Mesenchymal stem cell (in vitro differentiated cells and primary cell): ENCODE measurements at regions not wholly inside any gene's neighbourhood (a gene's known extent, or its start where the extent isn't known, plus 50 kb on each side); places are given as distances from the start of the nearest gene placed in this dataset.

Experiments
- DNase-seq: peaks from one replicate; pipeline ENCODE4 v3.0.0-alpha.2; 2013
- H2AFZ ChIP-seq: one replicate; pipeline ENCODE4 v1.6.1; 2013; ENCODE audit warnings: low read depth, mild to moderate bottlenecking, control low read depth, inconsistent platforms, low read length, moderate library complexity
- H2AK5ac ChIP-seq: 2 replicates; pipeline ENCODE4 v1.6.1; 2013; ENCODE audit warnings: low read length, moderate library complexity, mild to moderate bottlenecking, inconsistent platforms; ENCODE audit not compliant: severe bottlenecking
- H2BK120ac ChIP-seq: one replicate; pipeline ENCODE4 v1.6.1; 2013; ENCODE audit warnings: low read depth, mild to moderate bottlenecking, inconsistent platforms, low read length, moderate library complexity
- H2BK12ac ChIP-seq, 2 experiments: one replicate each; pipeline ENCODE4 v1.6.1; 2013; ENCODE audit warnings: inconsistent platforms in 2 of 2, low read length in 2 of 2, mild to moderate bottlenecking in 2 of 2, moderate library complexity in 2 of 2, control low read depth in 1 of 2
- H2BK15ac ChIP-seq: one replicate; pipeline ENCODE4 v1.6.1; 2013; ENCODE audit warnings: mild to moderate bottlenecking, low read depth, inconsistent platforms; ENCODE audit not compliant: poor library complexity, severe bottlenecking
- H2BK5ac ChIP-seq: 2 replicates; pipeline ENCODE4 v1.6.1; 2013; ENCODE audit warnings: low read depth, mild to moderate bottlenecking, low read length, control low read depth, inconsistent platforms; ENCODE audit not compliant: poor library complexity, severe bottlenecking
- H3K14ac ChIP-seq, 2 experiments: one replicate each; pipeline ENCODE4 v1.6.1; 2013; ENCODE audit warnings: inconsistent platforms in 2 of 2, low read length in 2 of 2, control low read depth in 1 of 2, mild to moderate bottlenecking in 1 of 2, moderate library complexity in 1 of 2
- H3K18ac ChIP-seq, 2 experiments: one replicate each; pipeline ENCODE4 v1.6.1; 2013; ENCODE audit warnings: inconsistent platforms in 2 of 2, low read length in 2 of 2, control low read depth in 1 of 2, low read depth in 1 of 2, mild to moderate bottlenecking in 1 of 2
- H3K23ac ChIP-seq, 2 experiments: one replicate each; pipeline ENCODE4 v1.6.1; 2013; ENCODE audit warnings: inconsistent platforms in 2 of 2, low read length in 2 of 2, mild to moderate bottlenecking in 2 of 2, moderate library complexity in 2 of 2, control low read depth in 1 of 2
- H3K27ac ChIP-seq: 2 replicates; pipeline ENCODE4 v1.5.1; 2013; ENCODE audit warnings: mild to moderate bottlenecking, moderate library complexity, low read length, control low read depth, inconsistent platforms; ENCODE audit not compliant: poor library complexity, severe bottlenecking
- H3K27me3 ChIP-seq, 2 experiments: 2 replicates each; pipeline versions ENCODE4 v1.6.1 to v1.7.0; 2013; ENCODE audit warnings: low read length in 2 of 2, mild to moderate bottlenecking in 2 of 2, moderate library complexity in 2 of 2, control low read depth in 1 of 2, inconsistent platforms in 1 of 2; ENCODE audit not compliant: control insufficient read depth in 1 of 2, insufficient read depth in 1 of 2
- H3K36me3 ChIP-seq, 2 experiments: 2 replicates each; pipeline versions ENCODE4 v1.6.1 to v1.7.0; 2013; ENCODE audit warnings: low read length in 2 of 2, control low read depth in 1 of 2, inconsistent platforms in 1 of 2, low read depth in 1 of 2, mild to moderate bottlenecking in 1 of 2; ENCODE audit not compliant: insufficient read depth in 2 of 2, control insufficient read depth in 1 of 2
- H3K4ac ChIP-seq, 2 experiments: one replicate each; pipeline ENCODE4 v1.6.1; 2013; ENCODE audit warnings: inconsistent platforms in 2 of 2, low read length in 2 of 2, mild to moderate bottlenecking in 2 of 2, moderate library complexity in 2 of 2, control low read depth in 1 of 2, low read depth in 1 of 2
- H3K4me1 ChIP-seq: 2 replicates; pipeline ENCODE4 v1.6.1; 2013; ENCODE audit warnings: low read depth, low read length, control low read depth; ENCODE audit not compliant: control insufficient read depth, insufficient read depth
- H3K4me2 ChIP-seq: 2 replicates; pipeline ENCODE4 v1.6.1; 2013; ENCODE audit warnings: low read length, mild to moderate bottlenecking, inconsistent platforms; ENCODE audit not compliant: poor library complexity, severe bottlenecking
- H3K4me3 ChIP-seq, 2 experiments: 2 replicates each; pipeline versions ENCODE4 v1.5.1 to v1.7.0; 2013; ENCODE audit warnings: low read length in 2 of 2, mild to moderate bottlenecking in 2 of 2, control low read depth in 1 of 2, low read depth in 1 of 2; ENCODE audit not compliant: insufficient read depth in 1 of 2
- H3K79me1 ChIP-seq: replicated peaks from 2 replicates; pipeline ENCODE4 v1.6.1; 2013; ENCODE audit warnings: mild to moderate bottlenecking, control low read depth, low read length, inconsistent platforms; ENCODE audit not compliant: poor library complexity, severe bottlenecking
- H3K9ac ChIP-seq: 2 replicates; pipeline ENCODE4 v1.7.0; 2013; ENCODE audit warnings: mild to moderate bottlenecking, low read length, moderate library complexity
- H3K9me3 ChIP-seq: 2 replicates; pipeline ENCODE4 v1.7.0; 2013; ENCODE audit warnings: mild to moderate bottlenecking, low read length; ENCODE audit not compliant: control insufficient read depth
- H4K8ac ChIP-seq: one replicate; pipeline ENCODE4 v1.6.1; 2013; ENCODE audit warnings: inconsistent platforms, mild to moderate bottlenecking, low read length, moderate library complexity
- H4K91ac ChIP-seq: one replicate; pipeline ENCODE4 v1.6.1; 2013; ENCODE audit warnings: mild to moderate bottlenecking, low read length, inconsistent platforms
- WGBS: methylation state at CpG from one replicate; pipeline ENCODE4 v1.1.7; 2013; ENCODE audit warnings: mixed read lengths; 5-methylcytosine and 5-hydroxymethylcytosine counted together

GRCh38 chr5:18900644-18901043 is 1087.4 kb downstream of the CDH18 start:
- no peak overlapping the region for H3K14ac ChIP-seq
- H3K27ac ChIP-seq, result no peak overlapping the region
- H4K8ac ChIP-seq, result no peak overlapping the region
- no peak overlapping the region for H2BK12ac ChIP-seq
- H2AFZ ChIP-seq, result no peak overlapping the region
- H2BK15ac ChIP-seq, result no peak overlapping the region
- no peak overlapping the region for H4K91ac ChIP-seq
- H3K9ac ChIP-seq, result no peak overlapping the region
- no peak overlapping the region for H3K4me2 ChIP-seq
- H3K18ac ChIP-seq, result no peak overlapping the region
- no peaks in the 10 kb centered on the region for H3K36me3 ChIP-seq
- H2BK120ac ChIP-seq, result no peak overlapping the region
- no peak overlapping the region for H2AK5ac ChIP-seq
- no peak overlapping the region for H3K4ac ChIP-seq
- no peaks in the 10 kb centered on the region for H3K4me1 ChIP-seq
- H3K27me3 ChIP-seq, result no peaks in the 10 kb centered on the region
- H3K79me1 ChIP-seq, result no peaks in the 10 kb centered on the region
- H3K4me3 ChIP-seq, result no peak overlapping the region
- H3K23ac ChIP-seq, result no peak overlapping the region
- no peak for DNase-seq
- no peak overlapping the region for H2BK5ac ChIP-seq
- WGBS, result 100% methylated on average over 1 of the region's 3 CpGs
- H3K9me3 ChIP-seq, result no peaks in the 10 kb centered on the region

- no peaks in the 10 kb centered on the region for H3K79me1 ChIP-seq
These were observed 1067.0 kb downstream of the CDH18 start for GRCh38 chr5:18920966-18921365.

DNA sequence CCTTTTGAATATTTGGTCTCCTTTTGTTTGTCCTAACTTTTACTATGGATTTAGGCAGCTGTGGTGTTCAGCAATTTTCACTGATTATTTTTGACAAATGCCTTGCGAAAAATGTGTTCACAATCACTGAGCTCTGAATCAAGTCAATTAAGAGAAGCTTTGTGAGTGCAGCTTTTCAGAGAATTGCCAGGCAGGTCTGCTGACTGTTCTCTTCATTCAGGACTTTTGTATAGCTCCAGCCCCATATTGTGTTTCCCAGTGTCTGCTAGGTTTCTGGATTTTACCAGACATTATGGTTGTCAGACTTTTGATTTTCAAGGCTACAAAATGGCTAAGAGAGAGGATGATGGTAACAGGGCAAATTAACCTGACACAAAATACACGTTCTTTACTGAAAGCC is 1055.9 kb downstream of the CDH18 start:
- DNase-seq, result no peak
- 88% methylated on average over 2 of the region's 2 CpGs for WGBS
- no peaks in the 10 kb centered on the region for H3K4me1 ChIP-seq

More at GRCh38 chr5:18920966-18921365, 1067.0 kb downstream of the CDH18 start:
- DNase-seq, result no peak
- no peak overlapping the region for H2BK12ac ChIP-seq
- WGBS, result 54% methylated on average over 5 of the region's 5 CpGs
- no peaks in the 10 kb centered on the region for H3K36me3 ChIP-seq
- no peak overlapping the region for H3K14ac ChIP-seq
- no peaks in the 10 kb centered on the region for H3K4me1 ChIP-seq
- H2AFZ ChIP-seq, result no peak overlapping the region
- H3K23ac ChIP-seq, result no peak overlapping the region
- no peak overlapping the region for H3K4me3 ChIP-seq
- no peak overlapping the region for H3K27ac ChIP-seq
- no peak overlapping the region for H2AK5ac ChIP-seq
- H3K9me3 ChIP-seq, result no peaks in the 10 kb centered on the region
- H2BK5ac ChIP-seq, result no peak overlapping the region
- no peak overlapping the region for H3K9ac ChIP-seq
- no peak overlapping the region for H3K18ac ChIP-seq
- no peaks in the 10 kb centered on the region for H3K27me3 ChIP-seq
- H2BK120ac ChIP-seq, result no peak overlapping the region
- H4K8ac ChIP-seq, result no peak overlapping the region
- no peak overlapping the region for H3K4me2 ChIP-seq
- no peak overlapping the region for H3K4ac ChIP-seq
- H2BK15ac ChIP-seq, result no peak overlapping the region
- H4K91ac ChIP-seq, result no peak overlapping the region

GRCh38 chr5:18944771-18945170 is 1043.2 kb downstream of the CDH18 start:
- H3K18ac ChIP-seq, result no peak overlapping the region
- H3K4me1 ChIP-seq, result no peaks in the 10 kb centered on the region
- H3K79me1 ChIP-seq, result no peaks in the 10 kb centered on the region
- H4K91ac ChIP-seq, result no peak overlapping the region
- no peak overlapping the region for H3K14ac ChIP-seq
- H2BK5ac ChIP-seq, result no peak overlapping the region
- no peak overlapping the region for H2AK5ac ChIP-seq
- H3K27me3 ChIP-seq, result no peaks in the 10 kb centered on the region
- no peak overlapping the region for H3K4ac ChIP-seq
- 69% methylated on average over 4 of the region's 5 CpGs for WGBS
- no peak overlapping the region for H3K23ac ChIP-seq
- no peak overlapping the region for H3K27ac ChIP-seq
- no peak overlapping the region for H2BK12ac ChIP-seq
- no peak overlapping the region for H4K8ac ChIP-seq
- no peaks in the 10 kb centered on the region for H3K36me3 ChIP-seq
- no peak overlapping the region for H2AFZ ChIP-seq
- no peak for DNase-seq
- no peak overlapping the region for H3K9ac ChIP-seq
- H3K9me3 ChIP-seq, result peaks cover 20% of the 10 kb centered on the region
- no peak overlapping the region for H3K4me2 ChIP-seq
- no peak overlapping the region for H2BK15ac ChIP-seq
- H2BK120ac ChIP-seq, result no peak overlapping the region
- no peak overlapping the region for H3K4me3 ChIP-seq

More for the DNA sequence above, 1055.9 kb downstream of the CDH18 start:
- Histone ChIP-seq H2AFZ (no peak overlapping the region), H3K9ac (no peak overlapping the region), H2BK12ac (no peak overlapping the region), H3K4ac (no peak overlapping the region), H4K91ac (no peak overlapping the region), H3K18ac (no peak overlapping the region), H3K14ac (no peak overlapping the region), H3K27ac (no peak overlapping the region), H3K4me3 (no peak overlapping the region), H2AK5ac (no peak overlapping the region), H4K8ac (no peak overlapping the region), H3K23ac (no peak overlapping the region), H3K9me3 (peaks cover 4% of the 10 kb centered on the region), H2BK15ac (no peak overlapping the region), H3K36me3 (no peaks in the 10 kb centered on the region), H2BK120ac (no peak overlapping the region), H3K27me3 (no peaks in the 10 kb centered on the region), H3K79me1 (no peaks in the 10 kb centered on the region), H2BK5ac (no peak overlapping the region), H3K4me2 (no peak overlapping the region)
